Effector memory CD4-positive, alpha-beta T cell (primary cell): ENCODE measurements at regions not wholly inside any gene's neighbourhood (a gene's known extent, or its start where the extent isn't known, plus 50 kb on each side); places are given as distances from the start of the nearest gene placed in this dataset.

Experiments
- DNase-seq, 3 donors: peaks; one replicate each; pipeline ENCODE4 v3.0.0-alpha.2; 2020
- H3K27ac ChIP-seq: 2 replicates; pipeline ENCODE4 v1.7.0; 2013; ENCODE audit warnings: mild to moderate bottlenecking, low read length, moderate library complexity; ENCODE audit not compliant: insufficient read depth, poor library complexity, severe bottlenecking
- H3K27me3 ChIP-seq: replicated peaks from 2 replicates; pipeline ENCODE4 v1.7.0; 2013; ENCODE audit warnings: mild to moderate bottlenecking, low read length; ENCODE audit not compliant: insufficient read depth, control insufficient read depth, poor library complexity, severe bottlenecking
- H3K36me3 ChIP-seq: 2 replicates; pipeline ENCODE4 v1.7.0; 2013; ENCODE audit warnings: mild to moderate bottlenecking, low read length, moderate library complexity; ENCODE audit not compliant: control insufficient read depth, insufficient read depth
- H3K4me1 ChIP-seq: 2 replicates; pipeline ENCODE4 v1.7.0; 2013; ENCODE audit warnings: low read length, mild to moderate bottlenecking; ENCODE audit not compliant: control insufficient read depth, insufficient read depth, poor library complexity, severe bottlenecking
- H3K4me3 ChIP-seq: 2 replicates; pipeline ENCODE4 v1.7.0; 2013; ENCODE audit warnings: low read length, low read depth, mild to moderate bottlenecking; ENCODE audit not compliant: insufficient read depth, poor library complexity, severe bottlenecking
- H3K9me3 ChIP-seq: 2 replicates; pipeline ENCODE4 v1.7.0; 2013; ENCODE audit warnings: mild to moderate bottlenecking, low read length, moderate library complexity; ENCODE audit not compliant: control insufficient read depth

DNA sequence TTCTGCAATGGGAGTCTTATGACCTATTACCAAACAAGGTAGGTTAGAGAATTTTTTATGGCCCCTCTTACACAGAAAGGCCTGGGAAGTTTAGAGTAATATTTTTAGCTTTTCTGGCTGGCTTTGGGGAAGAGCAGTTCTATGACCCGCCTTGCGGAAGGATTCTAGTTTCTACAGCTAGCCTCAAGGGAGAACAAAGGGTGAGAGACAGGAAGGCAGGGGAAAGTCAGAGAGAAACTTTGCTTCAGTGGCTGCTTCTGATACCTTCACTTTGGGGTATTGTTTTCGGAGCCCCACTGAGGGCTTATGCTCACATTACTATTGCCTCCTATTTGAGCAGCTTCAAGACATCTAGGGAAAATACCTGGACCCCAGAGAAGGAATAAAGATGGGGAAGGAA lies 80.7 kb upstream of the NUDT4 start:
- H3K27me3 ChIP-seq, result no peaks in the 10 kb centered on the region
- H3K9me3 ChIP-seq, result no peaks in the 10 kb centered on the region
- H3K4me3 ChIP-seq, result no peak overlapping the region
- no peaks in the 10 kb centered on the region for H3K4me1 ChIP-seq
- DNase-seq, result no peak
- H3K27ac ChIP-seq, result no peak overlapping the region
- H3K36me3 ChIP-seq, result no peaks in the 10 kb centered on the region

DNA sequence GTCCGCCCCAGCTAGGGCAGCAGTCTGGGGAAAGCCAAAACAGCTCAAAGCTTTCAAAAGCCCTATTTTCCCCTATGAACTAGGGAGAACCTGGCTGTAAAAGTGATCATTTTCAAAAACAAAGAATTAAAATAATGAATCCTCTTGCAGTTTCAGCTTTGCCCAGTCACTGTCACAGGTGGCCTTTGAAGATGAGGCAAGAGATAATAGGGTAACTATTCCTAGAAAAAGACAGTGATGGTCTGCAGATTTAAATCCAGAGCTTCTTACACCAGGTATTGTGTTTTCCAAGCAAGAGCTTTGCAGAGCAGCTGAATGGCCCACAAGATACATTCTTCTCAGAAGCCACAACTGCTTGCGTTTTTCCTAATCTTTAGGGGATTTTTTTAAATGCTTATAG lies 80.2 kb upstream of the NUDT4 start:
- Histone ChIP-seq H3K36me3 (no peaks in the 10 kb centered on the region), H3K27ac (no peak overlapping the region), H3K4me3 (no peak overlapping the region), H3K9me3 (no peaks in the 10 kb centered on the region), H3K4me1 (no peaks in the 10 kb centered on the region), H3K27me3 (no peaks in the 10 kb centered on the region)
- DNase-seq, result no peak

DNA sequence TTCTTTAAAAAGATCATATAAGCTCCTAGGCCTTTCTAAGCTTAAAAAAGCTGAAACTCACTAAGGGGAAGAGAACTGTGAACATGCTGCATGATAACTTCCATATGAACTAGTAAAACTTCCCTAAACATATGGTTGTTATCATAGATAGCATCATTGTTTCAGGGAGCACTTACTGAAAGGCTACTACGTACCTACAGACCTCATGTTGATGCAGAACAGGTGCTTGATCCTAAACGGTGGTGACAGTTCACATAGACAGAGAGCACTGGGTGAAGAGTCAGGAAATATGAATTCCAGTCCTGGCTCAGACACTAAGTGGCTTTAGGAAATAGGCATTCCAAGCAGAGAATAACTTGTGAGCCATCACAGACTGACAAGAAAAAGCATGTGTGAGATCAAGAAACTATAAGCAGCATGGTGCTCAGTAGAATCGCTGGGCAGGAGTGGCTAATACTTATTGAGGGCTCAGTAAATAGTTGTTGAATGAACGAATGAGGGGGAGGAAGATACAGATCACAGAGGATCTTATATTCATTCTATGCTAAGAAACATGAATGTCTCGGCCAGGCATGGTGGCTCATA lies 78.4 kb upstream of the NUDT4 start:
- no peaks in the 10 kb centered on the region for H3K4me1 ChIP-seq
- no peak for DNase-seq

DNA sequence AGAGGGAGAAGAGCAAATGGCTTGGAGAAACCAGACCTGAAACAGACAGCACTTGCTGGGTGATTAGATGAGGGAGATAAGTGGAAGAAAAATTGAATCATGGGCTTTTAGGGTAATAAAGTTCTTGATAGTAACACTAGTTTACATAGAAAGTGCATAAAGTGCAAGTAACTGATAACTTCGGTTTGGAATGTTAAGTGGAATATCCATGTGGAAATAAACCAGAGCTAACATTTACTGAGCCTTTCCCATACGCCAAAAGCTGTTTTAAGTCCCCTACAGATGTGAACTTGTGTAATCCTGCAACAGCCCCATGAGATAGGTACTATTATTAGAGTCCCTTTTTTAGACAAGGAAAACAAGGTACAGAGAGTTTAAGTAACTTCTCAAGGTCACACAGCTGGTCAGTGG lies 77.1 kb upstream of the NUDT4 start:
- H3K36me3 ChIP-seq, result no peaks in the 10 kb centered on the region
- no peak overlapping the region for H3K27ac ChIP-seq
- DNase-seq, result no peak
- no peaks in the 10 kb centered on the region for H3K9me3 ChIP-seq
- no peak overlapping the region for H3K4me3 ChIP-seq
- H3K27me3 ChIP-seq, result no peaks in the 10 kb centered on the region
- no peaks in the 10 kb centered on the region for H3K4me1 ChIP-seq

More for the DNA sequence above, 78.4 kb upstream of the NUDT4 start:
- Histone ChIP-seq H3K27me3 (no peaks in the 10 kb centered on the region), H3K27ac (no peak overlapping the region), H3K4me3 (no peak overlapping the region), H3K36me3 (no peaks in the 10 kb centered on the region), H3K9me3 (no peaks in the 10 kb centered on the region)

DNA sequence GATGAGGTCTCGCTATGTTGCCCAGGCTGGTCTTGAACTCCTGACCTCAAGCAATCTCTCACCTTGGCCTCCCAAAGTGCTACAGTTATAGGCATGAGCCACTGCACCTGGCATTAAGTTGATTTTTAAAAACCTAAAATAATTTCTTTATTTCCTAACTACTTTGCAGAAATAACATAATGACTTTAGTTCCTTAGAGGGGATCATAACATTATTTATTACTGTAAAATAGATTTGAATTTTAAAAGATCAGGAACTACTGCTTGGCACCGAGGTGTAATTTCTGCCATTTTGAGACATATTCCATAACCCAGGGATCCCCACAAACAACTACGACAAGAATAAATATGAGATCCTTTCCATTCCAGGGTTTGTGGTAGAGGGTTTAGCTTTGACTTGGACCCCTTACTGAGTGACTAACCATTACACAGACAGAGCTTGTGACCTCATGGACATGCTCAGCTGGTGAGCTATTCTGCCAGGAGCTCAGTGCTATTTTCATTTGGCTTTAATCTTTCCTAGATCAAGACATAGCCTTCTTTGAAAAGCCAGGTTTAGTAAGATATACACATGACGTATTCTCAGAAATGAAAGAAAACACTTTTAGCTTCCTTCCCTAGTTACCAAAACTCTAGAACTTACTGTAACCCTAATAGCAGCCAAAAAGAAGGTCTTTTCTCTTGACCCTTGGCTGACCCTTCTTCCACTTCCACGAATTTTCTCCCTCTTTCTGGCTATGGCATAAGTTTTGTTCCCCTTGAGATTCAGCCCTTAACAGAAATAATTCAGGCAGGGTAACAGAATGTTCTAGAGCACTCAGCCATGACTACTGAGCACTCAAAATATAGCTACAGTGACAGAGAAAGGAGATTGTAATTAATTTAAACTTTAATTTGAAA lies 75.1 kb upstream of the NUDT4 start:
- no peaks in the 10 kb centered on the region for H3K27me3 ChIP-seq
- H3K36me3 ChIP-seq, result no peaks in the 10 kb centered on the region
- no peaks in the 10 kb centered on the region for H3K4me1 ChIP-seq
- no peaks in the 10 kb centered on the region for H3K9me3 ChIP-seq
- no peak overlapping the region for H3K27ac ChIP-seq
- H3K4me3 ChIP-seq, result no peak overlapping the region
- no peak for DNase-seq

DNA sequence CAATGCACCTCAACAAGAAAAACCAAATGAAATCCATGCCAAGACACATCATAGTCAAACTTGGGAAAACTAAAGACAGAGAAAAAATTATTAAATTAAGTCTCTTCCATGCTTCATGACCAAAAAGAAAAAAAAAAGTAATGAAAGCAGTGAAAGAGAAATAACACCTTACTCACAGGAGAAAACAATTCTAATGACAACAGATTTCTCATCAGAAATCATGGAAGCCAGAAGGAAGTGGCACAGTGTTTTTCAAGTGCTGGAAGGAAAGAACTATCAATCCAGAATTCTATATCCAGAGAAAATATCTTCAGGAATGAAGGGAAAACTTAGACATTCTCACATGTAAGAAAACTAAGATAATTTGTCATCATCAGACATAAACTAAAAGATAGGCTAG lies 71.1 kb upstream of the NUDT4 start:
- Histone ChIP-seq H3K4me1 (no peaks in the 10 kb centered on the region), H3K4me3 (no peak overlapping the region), H3K27me3 (no peaks in the 10 kb centered on the region), H3K9me3 (no peaks in the 10 kb centered on the region), H3K36me3 (no peaks in the 10 kb centered on the region), H3K27ac (no peak overlapping the region)
- no peak for DNase-seq

DNA sequence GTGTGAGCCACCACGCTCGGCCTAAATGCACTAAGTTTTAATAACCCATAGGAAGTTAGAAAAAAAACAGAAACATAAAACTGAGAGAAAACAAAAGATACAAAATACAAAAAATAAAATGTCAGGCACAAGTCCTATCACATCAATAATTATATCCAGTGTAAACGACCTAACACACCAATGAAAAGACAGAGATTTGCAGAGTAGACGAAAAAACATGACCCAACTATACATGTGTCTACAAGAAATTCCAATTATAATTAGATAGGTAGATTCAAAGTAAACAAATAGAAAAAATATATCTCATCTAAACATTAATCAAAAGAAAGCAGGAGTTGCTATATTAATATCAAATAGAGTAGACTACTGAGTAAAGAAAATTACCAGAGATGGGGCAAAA lies 69.4 kb upstream of the NUDT4 start:
- Histone ChIP-seq H3K4me3 (no peak overlapping the region), H3K4me1 (no peaks in the 10 kb centered on the region), H3K36me3 (no peaks in the 10 kb centered on the region), H3K27ac (no peak overlapping the region), H3K9me3 (no peaks in the 10 kb centered on the region), H3K27me3 (no peaks in the 10 kb centered on the region)
- no peak for DNase-seq

DNA sequence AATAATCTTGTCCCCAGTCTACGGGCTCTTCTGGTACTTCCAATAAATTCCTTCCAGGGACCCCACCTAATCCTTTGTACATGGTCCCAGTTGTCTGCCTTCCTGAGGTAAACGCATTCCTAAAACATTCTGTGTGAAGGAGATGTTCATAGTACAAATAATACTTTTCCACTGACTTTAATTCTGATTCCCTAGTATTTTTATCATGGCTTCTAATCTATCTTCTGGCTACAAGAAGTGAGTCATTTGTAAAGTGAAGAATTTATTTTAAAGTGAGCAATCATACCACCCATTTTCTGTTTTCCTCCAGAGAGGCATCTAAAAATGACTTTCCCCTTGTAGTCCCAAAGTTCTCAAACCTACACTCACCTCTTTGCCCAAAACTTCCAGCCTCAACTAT lies 65.9 kb upstream of the NUDT4 start:
- DNase-seq, result no peak

DNA sequence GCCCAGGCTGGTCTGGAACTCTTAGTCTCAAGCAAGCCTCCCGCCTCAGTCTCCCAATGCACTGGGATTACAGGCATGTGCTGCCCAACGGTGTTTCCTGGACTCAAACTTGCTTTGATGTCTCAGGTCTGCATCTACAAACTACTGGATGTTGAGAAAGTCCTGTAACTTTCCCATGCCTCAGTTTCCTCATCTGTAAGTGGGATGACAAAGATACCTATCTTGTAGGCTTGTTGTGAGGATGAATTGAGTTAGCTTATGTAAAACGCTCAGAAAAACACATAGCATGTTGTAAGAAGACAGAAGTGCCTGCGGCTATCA lies 63.6 kb upstream of the NUDT4 start:
- no peaks in the 10 kb centered on the region for H3K9me3 ChIP-seq
- H3K4me3 ChIP-seq, result no peak overlapping the region
- H3K27ac ChIP-seq, result no peak overlapping the region
- H3K4me1 ChIP-seq, result no peaks in the 10 kb centered on the region
- no peaks in the 10 kb centered on the region for H3K27me3 ChIP-seq
- H3K36me3 ChIP-seq, result no peaks in the 10 kb centered on the region
- no peak for DNase-seq

More for the DNA sequence above, 65.9 kb upstream of the NUDT4 start:
- Histone ChIP-seq H3K36me3 (no peaks in the 10 kb centered on the region), H3K4me3 (no peak overlapping the region), H3K9me3 (no peaks in the 10 kb centered on the region), H3K4me1 (no peaks in the 10 kb centered on the region), H3K27me3 (no peaks in the 10 kb centered on the region), H3K27ac (no peak overlapping the region)

DNA sequence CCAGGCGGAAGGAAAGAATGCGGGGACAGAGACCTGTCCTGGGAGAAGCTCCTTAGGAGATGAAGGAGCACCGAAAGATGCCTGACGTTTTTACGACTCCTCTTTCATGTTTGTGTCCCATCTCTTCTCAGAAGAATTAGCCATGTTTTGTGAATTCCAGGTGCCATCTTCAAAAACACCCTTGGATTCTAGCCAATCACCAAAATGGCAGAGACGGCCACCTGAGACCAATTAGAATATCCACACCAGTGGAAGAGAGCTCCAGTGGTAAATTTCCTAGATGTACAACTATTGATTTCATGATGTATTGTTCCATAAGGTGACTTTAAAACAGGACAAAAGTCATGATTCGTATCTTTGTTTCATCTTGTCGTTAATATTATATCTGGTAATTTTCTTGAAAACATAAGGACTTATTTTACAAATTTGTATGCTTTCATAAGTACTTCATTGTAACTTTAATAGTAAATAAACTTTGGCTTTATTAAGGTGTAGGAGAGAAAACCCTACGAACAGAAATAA lies 62.3 kb upstream of the NUDT4 start:
- Histone ChIP-seq H3K27ac (no peak overlapping the region), H3K4me1 (no peaks in the 10 kb centered on the region)

More for the DNA sequence above, 62.3 kb upstream of the NUDT4 start:
- no peak for DNase-seq
- Histone ChIP-seq H3K9me3 (no peaks in the 10 kb centered on the region), H3K36me3 (no peaks in the 10 kb centered on the region), H3K4me3 (no peak overlapping the region), H3K27me3 (no peaks in the 10 kb centered on the region)
